T-cell (primary cell): ENCODE measurements at regions not wholly inside any gene's neighbourhood (a gene's known extent, or its start where the extent isn't known, plus 50 kb on each side); places are given as distances from the start of the nearest gene placed in this dataset.

Experiments used
- ATAC-seq, 4 experiments: fragments of 200-7000 bp in 3 of 4; fragments of 150-1000 bp in 1 of 4; cut with Tn5 transposase; replicated peaks in 1 of 4; 1 replicate in 3 of 4; 2 replicates in 1 of 4; pipeline ENCODE4 v1.10.0; 2021; ENCODE audit warnings: moderate library complexity in 3 of 4, mild to moderate bottlenecking in 2 of 4, moderate number of reproducible peaks in 1 of 4
- CTCF ChIA-PET, 2 donors: fragments of 300-600 bp; sonication (Branson Sonifier 250); formaldehyde crosslinking; loops; one replicate each; lab custom pipeline; 2022; ENCODE audit warnings: antibody characterized with exemption in 2 of 2; lab: Charles Lee
- POLR2A ChIA-PET, 2 donors: fragments of 300-600 bp; sonication (Branson Sonifier 250); formaldehyde crosslinking; loops; one replicate each; lab custom pipeline; 2022; ENCODE audit warnings: antibody characterized with exemption in 2 of 2; lab: Charles Lee
- DNase-seq, 35 experiments: peaks; one replicate each; pipeline versions ENCODE4 v3.0.0 to v3.0.0-alpha.2; 2013 to 2023
- H3K27ac ChIP-seq: one replicate; pipeline ENCODE4 v1.5.1; 2013; ENCODE audit warnings: low read length
- H3K27me3 ChIP-seq, 2 experiments: replicated peaks in 1 of 2; 1 replicate in 1 of 2; 2 replicates in 1 of 2; pipeline versions ENCODE4 v1.6.1 to v1.7.0; 2013; ENCODE audit warnings: low read length in 1 of 2, mixed read lengths in 1 of 2; ENCODE audit not compliant: control insufficient read depth in 2 of 2, insufficient read depth in 2 of 2; ENCODE audit errors: extremely low read depth in 1 of 2
- H3K36me3 ChIP-seq, 2 donors: 1 replicate in 1 of 2; 2 replicates in 1 of 2; pipeline versions ENCODE4 v1.6.1 to v1.7.0; 2013; ENCODE audit warnings: low read length in 1 of 2; ENCODE audit not compliant: control insufficient read depth in 2 of 2, insufficient read depth in 1 of 2; ENCODE audit errors: extremely low read depth in 1 of 2
- H3K4me1 ChIP-seq, 2 experiments: 1 replicate in 1 of 2; 2 replicates in 1 of 2; pipeline versions ENCODE4 v1.6.1 to v1.7.0; 2013; ENCODE audit warnings: low read length in 2 of 2, mixed read lengths in 1 of 2; ENCODE audit not compliant: insufficient read depth in 2 of 2, control insufficient read depth in 1 of 2; ENCODE audit errors: extremely low read depth in 1 of 2
- H3K4me3 ChIP-seq, 2 donors: 1 replicate in 1 of 2; 2 replicates in 1 of 2; pipeline versions ENCODE4 v1.5.1 to v1.7.0; 2013; ENCODE audit warnings: mild to moderate bottlenecking in 2 of 2, low read length in 1 of 2, moderate library complexity in 1 of 2; ENCODE audit not compliant: control insufficient read depth in 1 of 2; ENCODE audit errors: extremely low read depth in 1 of 2
- H3K9me3 ChIP-seq: 2 replicates; pipeline ENCODE4 v1.7.0; 2013
- H3K27ac Mint-ChIP-seq, 2 donors: one replicate each; pipeline ENCODE4 v1.8.0; 2020 to 2021; ENCODE audit warnings: mild to moderate bottlenecking in 2 of 2, mixed read lengths in 2 of 2
- H3K27me3 Mint-ChIP-seq, 2 donors: one replicate each; pipeline ENCODE4 v1.8.0; 2021 to 2022; ENCODE audit warnings: mixed read lengths in 2 of 2
- H3K36me3 Mint-ChIP-seq: one replicate; pipeline ENCODE4 v1.8.0; 2021; ENCODE audit warnings: mixed read lengths
- H3K4me1 Mint-ChIP-seq, 3 donors: one replicate each; pipeline ENCODE4 v1.8.0; 2020 to 2022; ENCODE audit warnings: mixed read lengths in 3 of 3, mild to moderate bottlenecking in 1 of 3
- H3K4me3 Mint-ChIP-seq, 3 donors: one replicate each; pipeline ENCODE4 v1.8.0; 2020 to 2022; ENCODE audit warnings: mild to moderate bottlenecking in 3 of 3, mixed read lengths in 3 of 3, moderate library complexity in 3 of 3
- H3K9me3 Mint-ChIP-seq, 3 donors: one replicate each; pipeline ENCODE4 v1.8.0; 2020 to 2022; ENCODE audit warnings: mixed read lengths in 3 of 3
- WGBS: methylation state at CpG from one replicate; pipeline ENCODE4 v1.1.5; 2013; ENCODE audit warnings: missing lambda C conversion rate; ENCODE audit not compliant: insufficient coverage; 5-methylcytosine and 5-hydroxymethylcytosine counted together

DNA sequence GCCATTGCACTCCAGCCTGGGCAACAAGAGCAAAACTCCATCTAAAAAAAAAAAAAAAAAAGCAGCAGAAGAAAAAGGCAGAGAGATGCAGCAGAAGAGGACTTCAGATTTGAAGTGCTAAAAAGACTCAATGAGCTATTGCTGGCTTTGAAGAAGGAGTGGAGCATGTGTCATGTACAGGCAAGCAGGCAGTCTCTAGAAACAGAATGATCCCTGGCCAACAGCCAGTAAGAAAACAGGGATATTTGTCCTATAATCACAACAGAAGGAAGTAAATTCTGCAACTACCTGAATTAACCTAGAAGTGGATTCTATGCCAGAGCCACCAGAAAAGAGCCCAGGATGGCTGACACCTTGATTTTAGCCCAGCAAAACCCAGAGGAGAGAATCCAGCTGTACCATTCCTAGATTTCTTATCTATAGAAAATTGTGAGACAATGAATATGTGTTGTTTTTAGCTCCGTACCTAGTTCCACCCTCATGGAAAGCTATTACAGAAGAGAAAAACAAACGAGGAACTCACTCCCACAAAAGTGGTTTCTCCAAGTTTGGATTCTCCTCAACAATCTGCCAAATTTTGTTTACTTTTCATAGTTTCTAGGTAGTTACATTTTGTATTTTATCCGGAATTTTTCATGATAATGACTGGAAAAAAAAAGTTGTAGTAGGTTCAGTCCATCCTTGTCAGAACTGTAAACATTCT, 198.2 kb upstream of the GNAI1 start:
- ATAC-seq = no peak
- no peak overlapping the region for H3K27ac Mint-ChIP-seq
- Histone ChIP-seq H3K4me1 (no peaks in the 10 kb centered on the region), H3K9me3 (no peaks in the 10 kb centered on the region), H3K27me3 (no peaks in the 10 kb centered on the region), H3K4me3 (no peak overlapping the region), H3K36me3 (no peaks in the 10 kb centered on the region), H3K27ac (no peak overlapping the region)
- peaks cover 0 to 26% (median 2%) of the 10 kb centered on the region in 3 donors for H3K9me3 Mint-ChIP-seq
- H3K36me3 Mint-ChIP-seq = no peaks in the 10 kb centered on the region
- no peak for DNase-seq
- POLR2A ChIA-PET = no interaction called here
- H3K4me3 Mint-ChIP-seq = no peak overlapping the region
- CTCF ChIA-PET = no interaction called here
- H3K4me1 Mint-ChIP-seq = peaks cover 0 to 12% (median 3%) of the 10 kb centered on the region in 3 donors
- H3K27me3 Mint-ChIP-seq = no peaks in the 10 kb centered on the region
- no CpG with 5 or more reads among the region's 3 CpGs for WGBS

GRCh38 chr7:79934727-79935126, 199.9 kb upstream of the GNAI1 start:
- Mint-ChIP-seq H3K4me3 (no peak overlapping the region), H3K27me3 (no peaks in the 10 kb centered on the region), H3K9me3 (peaks cover 0 to 20% (median 3%) of the 10 kb centered on the region in 3 donors), H3K36me3 (no peaks in the 10 kb centered on the region), H3K27ac (no peak overlapping the region), H3K4me1 (peaks cover 0 to 12% (median 3%) of the 10 kb centered on the region in 3 donors)
- 94% methylated on average over 8 of the region's 9 CpGs for WGBS
- Histone ChIP-seq H3K4me1 (no peaks in the 10 kb centered on the region), H3K27me3 (no peaks in the 10 kb centered on the region), H3K27ac (no peak overlapping the region), H3K36me3 (no peaks in the 10 kb centered on the region), H3K9me3 (no peaks in the 10 kb centered on the region), H3K4me3 (no peak overlapping the region)
- ChIA-PET CTCF (no interaction called here), POLR2A (no interaction called here)
- no peak for ATAC-seq
- no peak for DNase-seq

DNA sequence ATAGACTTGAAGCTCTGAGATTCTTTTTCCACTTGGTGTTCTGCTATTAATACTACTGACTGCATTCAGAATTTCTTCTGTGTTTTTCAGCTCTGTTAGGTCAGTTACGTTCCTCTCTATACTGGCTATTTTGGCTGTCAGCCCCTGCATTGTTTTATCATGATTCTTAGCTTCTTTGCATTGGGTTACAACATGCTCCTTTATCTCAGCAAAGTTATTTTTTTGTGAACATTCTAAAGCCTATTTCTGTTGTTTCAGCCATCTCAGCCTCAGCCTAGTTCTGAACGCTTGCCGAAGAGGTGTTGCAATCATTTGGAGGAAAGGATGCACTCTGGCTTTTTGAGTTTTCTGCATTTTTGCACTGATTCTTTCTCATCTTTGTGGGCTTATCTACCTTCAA, 201.5 kb upstream of the GNAI1 start:
- DNase-seq (no peak), ATAC-seq (no peak)
- H3K27me3 ChIP-seq = no peaks in the 10 kb centered on the region
- H3K27me3 Mint-ChIP-seq = no peaks in the 10 kb centered on the region
- H3K27ac Mint-ChIP-seq = no peak overlapping the region
- WGBS = no CpG with 5 or more reads among the region's 3 CpGs
- no peak overlapping the region for H3K4me3 ChIP-seq
- no peaks in the 10 kb centered on the region for H3K36me3 ChIP-seq
- H3K9me3 ChIP-seq = no peaks in the 10 kb centered on the region
- H3K4me1 Mint-ChIP-seq = peaks cover 0 to 17% (median 3%) of the 10 kb centered on the region in 3 donors
- H3K4me3 Mint-ChIP-seq = no peak overlapping the region
- POLR2A ChIA-PET = no interaction called here
- no peak overlapping the region for H3K27ac ChIP-seq
- CTCF ChIA-PET = no interaction called here
- peaks cover 3 to 23% (median 7%) of the 10 kb centered on the region in 3 donors for H3K9me3 Mint-ChIP-seq
- H3K36me3 Mint-ChIP-seq = no peaks in the 10 kb centered on the region
- H3K4me1 ChIP-seq = no peaks in the 10 kb centered on the region

- no peak for DNase-seq
- peaks cover 0 to 17% (median 3%) of the 10 kb centered on the region in 3 donors for H3K4me1 Mint-ChIP-seq
- no peaks in the 10 kb centered on the region for H3K36me3 Mint-ChIP-seq
- Histone ChIP-seq H3K9me3 (no peaks in the 10 kb centered on the region), H3K4me3 (no peak overlapping the region), H3K27me3 (no peaks in the 10 kb centered on the region), H3K4me1 (no peaks in the 10 kb centered on the region), H3K27ac (no peak overlapping the region), H3K36me3 (no peaks in the 10 kb centered on the region)
- H3K4me3 Mint-ChIP-seq = no peak overlapping the region
- no peak for ATAC-seq
- POLR2A ChIA-PET = no interaction called here
- WGBS = 63% methylated on average over 2 of the region's 2 CpGs
- no peaks in the 10 kb centered on the region for H3K27me3 Mint-ChIP-seq
- CTCF ChIA-PET = no interaction called here
- no peak overlapping the region for H3K27ac Mint-ChIP-seq
- peaks cover 3 to 17% (median 7%) of the 10 kb centered on the region in 3 donors for H3K9me3 Mint-ChIP-seq
Measured at GRCh38 chr7:79930604-79931003, 204.0 kb upstream of the GNAI1 start.

GRCh38 chr7:79927116-79927515, 207.5 kb upstream of the GNAI1 start:
- H3K36me3 ChIP-seq = no peaks in the 10 kb centered on the region
- Mint-ChIP-seq H3K4me1 (peaks cover 0 to 4% (median 0%) of the 10 kb centered on the region in 3 donors), H3K4me3 (no peak overlapping the region), H3K9me3 (peaks cover 6 to 11% (median 9%) of the 10 kb centered on the region in 3 donors), H3K36me3 (no peaks in the 10 kb centered on the region), H3K27ac (no peak overlapping the region), H3K27me3 (no peaks in the 10 kb centered on the region)
- WGBS = 73% methylated on average over 2 of the region's 3 CpGs
- H3K9me3 ChIP-seq = no peaks in the 10 kb centered on the region
- ChIA-PET POLR2A (no interaction called here), CTCF (no interaction called here)
- no peaks in the 10 kb centered on the region for H3K4me1 ChIP-seq
- DNase-seq (no peak), ATAC-seq (no peak)
- no peak overlapping the region for H3K27ac ChIP-seq
- H3K27me3 ChIP-seq = no peaks in the 10 kb centered on the region
- no peak overlapping the region for H3K4me3 ChIP-seq

DNA sequence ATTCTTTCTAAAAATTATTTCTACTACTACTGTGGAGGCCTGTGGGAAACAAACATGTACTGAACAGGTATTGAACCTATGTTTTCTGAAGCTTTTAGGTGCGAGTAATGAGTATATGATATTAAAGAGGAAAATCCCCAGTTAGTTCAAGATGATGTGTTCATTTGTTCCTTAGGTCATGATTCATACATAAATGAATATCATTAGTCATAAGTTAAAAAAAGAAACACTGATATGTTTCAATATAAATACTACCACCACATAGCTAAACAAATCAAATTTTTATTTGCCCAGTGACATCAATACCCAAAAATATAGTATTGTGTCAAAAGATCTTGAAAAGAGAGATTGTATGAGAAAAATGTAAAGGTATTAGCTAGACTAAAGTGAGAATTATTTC, 210.7 kb upstream of the GNAI1 start:
- no CpG with 5 or more reads among the region's 1 CpG for WGBS
- Histone ChIP-seq H3K27me3 (no peaks in the 10 kb centered on the region), H3K36me3 (no peaks in the 10 kb centered on the region), H3K9me3 (no peaks in the 10 kb centered on the region), H3K4me1 (no peaks in the 10 kb centered on the region), H3K4me3 (no peak overlapping the region), H3K27ac (no peak overlapping the region)
- Mint-ChIP-seq H3K4me3 (no peak overlapping the region), H3K36me3 (no peaks in the 10 kb centered on the region), H3K27ac (no peak overlapping the region), H3K9me3 (peaks cover 6 to 19% (median 7%) of the 10 kb centered on the region in 3 donors), H3K27me3 (no peaks in the 10 kb centered on the region), H3K4me1 (peaks cover 0 to 4% (median 0%) of the 10 kb centered on the region in 3 donors)
- no peak for DNase-seq
- no peak for ATAC-seq
- ChIA-PET CTCF (no interaction called here), POLR2A (no interaction called here)
